Activated CD8-positive, alpha-beta T cell treated with anti-CD3 and anti-CD28 coated beads, Interleukin-2, amount 10 ng/mL, durations not matched to agents 7 days and 5 days (primary cell): ENCODE measurements at regions not wholly inside any gene's neighbourhood (a gene's known extent, or its start where the extent isn't known, plus 50 kb on each side); places are given as distances from the start of the nearest gene placed in this dataset.

Source experiments
- ATAC-seq: fragments of 150-1000 bp; cut with Tn5 transposase; one replicate; pipeline ENCODE4 v1.10.0; 2021; ENCODE audit warnings: moderate library complexity
- CTCF ChIA-PET: fragments of 350-600 bp; sonication (Branson Sonifier 250); formaldehyde crosslinking; loops from one replicate; lab custom pipeline; 2021; ENCODE audit warnings: antibody characterized with exemption; lab: Charles Lee
- POLR2A ChIA-PET: fragments of 350-600 bp; sonication (Branson Sonifier 250); formaldehyde crosslinking; loops from one replicate; lab custom pipeline; 2021; ENCODE audit warnings: antibody characterized with exemption; lab: Charles Lee
- DNase-seq: peaks from one replicate; pipeline ENCODE4 v3.0.0-alpha.2; 2020
- H3K27ac Mint-ChIP-seq: one replicate; pipeline ENCODE4 v1.8.0; 2021; ENCODE audit warnings: mild to moderate bottlenecking, mixed read lengths
- H3K27me3 Mint-ChIP-seq: one replicate; pipeline ENCODE4 v1.8.0; 2021; ENCODE audit warnings: low read depth, mixed read lengths
- H3K36me3 Mint-ChIP-seq: one replicate; pipeline ENCODE4 v1.8.0; 2021; ENCODE audit warnings: low read depth, mixed read lengths
- H3K4me1 Mint-ChIP-seq: one replicate; pipeline ENCODE4 v1.8.0; 2021; ENCODE audit warnings: low read depth, mixed read lengths
- H3K4me3 Mint-ChIP-seq: one replicate; pipeline ENCODE4 v1.8.0; 2021; ENCODE audit warnings: mild to moderate bottlenecking, mixed read lengths
- H3K9me3 Mint-ChIP-seq: one replicate; pipeline ENCODE4 v1.8.0; 2022; ENCODE audit warnings: mixed read lengths; ENCODE audit not compliant: insufficient read depth

DNA sequence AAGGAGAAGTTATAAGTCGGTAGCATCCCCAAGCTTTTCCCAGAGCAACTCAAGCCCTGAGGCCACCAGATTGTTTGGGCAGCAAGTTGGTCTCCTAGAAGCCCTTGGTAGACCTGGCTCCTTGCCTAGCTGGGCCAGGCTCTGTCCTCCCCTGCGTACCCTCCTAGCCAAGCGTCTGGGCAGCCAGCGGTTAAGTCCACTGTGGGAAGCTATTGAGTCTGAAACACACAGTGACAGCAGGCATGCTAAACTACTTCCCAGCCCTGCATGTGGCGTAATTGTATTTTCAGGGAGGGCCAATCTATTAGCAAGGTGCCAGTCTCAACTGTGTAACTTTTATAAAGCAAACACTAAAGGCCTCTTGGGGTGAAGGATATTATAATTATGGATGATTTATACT is 419.1 kb upstream of the RBFOX1 start:
- ChIA-PET CTCF (no interaction called here), POLR2A (no interaction called here)
- DNase-seq (no peak), ATAC-seq (no peak)
- Mint-ChIP-seq H3K27me3 (no peaks in the 10 kb centered on the region), H3K36me3 (no peaks in the 10 kb centered on the region), H3K27ac (no peak overlapping the region), H3K4me1 (no peaks in the 10 kb centered on the region), H3K4me3 (no peak overlapping the region), H3K9me3 (peaks cover 16% of the 10 kb centered on the region)

- ChIA-PET CTCF (no interaction called here), POLR2A (no interaction called here)
- Mint-ChIP-seq H3K36me3 (no peaks in the 10 kb centered on the region), H3K4me1 (no peaks in the 10 kb centered on the region), H3K9me3 (peaks cover 34% of the 10 kb centered on the region), H3K27me3 (no peaks in the 10 kb centered on the region), H3K4me3 (no peak overlapping the region), H3K27ac (no peak overlapping the region)
- DNase-seq: no peak
- no peak for ATAC-seq
Observed at GRCh38 chr16:6910301-6910700, 422.3 kb upstream of the RBFOX1 start.

DNA sequence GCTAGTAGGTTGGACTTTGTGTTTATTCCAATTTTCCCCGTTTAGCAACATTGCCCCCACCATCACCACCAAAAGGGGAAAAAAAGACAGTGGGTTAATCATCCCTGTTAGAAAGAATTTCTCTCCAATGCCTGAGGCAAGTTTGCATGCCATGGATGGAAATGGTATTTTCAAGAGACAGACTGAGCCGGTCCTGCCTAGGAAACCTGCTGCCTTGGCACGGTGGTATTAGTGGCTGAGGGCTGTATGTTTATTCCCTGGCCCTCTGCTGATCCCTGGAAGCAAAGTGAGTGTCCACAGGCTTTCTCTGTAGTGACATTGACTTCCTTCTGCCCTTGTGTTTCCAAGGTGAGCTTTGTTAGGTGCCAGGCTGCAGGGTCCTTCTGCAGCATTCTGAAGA is 427.0 kb upstream of the RBFOX1 start:
- Mint-ChIP-seq H3K27me3 (no peaks in the 10 kb centered on the region), H3K27ac (no peak overlapping the region), H3K9me3 (peaks cover 39% of the 10 kb centered on the region), H3K4me3 (no peak overlapping the region), H3K4me1 (no peaks in the 10 kb centered on the region), H3K36me3 (no peaks in the 10 kb centered on the region)
- DNase-seq (no peak), ATAC-seq (no peak)
- CTCF ChIA-PET: no interaction called here
- POLR2A ChIA-PET: no interaction called here

GRCh38 chr16:6903671-6904070 is 429.0 kb upstream of the RBFOX1 start:
- Mint-ChIP-seq H3K36me3 (no peaks in the 10 kb centered on the region), H3K27ac (no peak overlapping the region), H3K27me3 (no peaks in the 10 kb centered on the region), H3K4me3 (no peak overlapping the region), H3K9me3 (peaks cover 31% of the 10 kb centered on the region), H3K4me1 (no peaks in the 10 kb centered on the region)
- DNase-seq (no peak), ATAC-seq (no peak)
- POLR2A ChIA-PET: no interaction called here
- CTCF ChIA-PET: no interaction called here

DNA sequence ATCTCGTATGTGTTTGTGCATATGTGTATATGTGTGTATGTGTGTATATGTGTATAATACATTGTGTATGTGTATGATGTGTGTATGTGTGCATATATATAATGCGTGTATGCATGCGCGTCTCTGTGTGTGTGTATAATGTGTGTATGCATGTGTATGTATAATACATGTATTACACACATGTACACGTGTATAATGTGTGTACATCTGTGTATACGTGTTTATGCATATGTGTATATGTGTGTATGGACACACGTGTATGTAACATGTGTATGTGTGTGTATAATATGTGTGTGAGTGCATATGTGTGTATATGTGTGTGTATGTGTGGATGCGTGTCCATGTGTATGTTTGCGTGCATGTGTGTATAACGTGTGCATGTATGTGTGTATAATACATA is 433.7 kb upstream of the RBFOX1 start:
- ChIA-PET POLR2A (no interaction called here), CTCF (no interaction called here)
- no peaks in the 10 kb centered on the region for H3K27me3 Mint-ChIP-seq
- no peak overlapping the region for H3K27ac Mint-ChIP-seq
- no peak overlapping the region for H3K4me3 Mint-ChIP-seq
- DNase-seq (no peak), ATAC-seq (no peak)
- H3K9me3 Mint-ChIP-seq: peaks cover 7% of the 10 kb centered on the region
- no peaks in the 10 kb centered on the region for H3K36me3 Mint-ChIP-seq
- no peaks in the 10 kb centered on the region for H3K4me1 Mint-ChIP-seq

DNA sequence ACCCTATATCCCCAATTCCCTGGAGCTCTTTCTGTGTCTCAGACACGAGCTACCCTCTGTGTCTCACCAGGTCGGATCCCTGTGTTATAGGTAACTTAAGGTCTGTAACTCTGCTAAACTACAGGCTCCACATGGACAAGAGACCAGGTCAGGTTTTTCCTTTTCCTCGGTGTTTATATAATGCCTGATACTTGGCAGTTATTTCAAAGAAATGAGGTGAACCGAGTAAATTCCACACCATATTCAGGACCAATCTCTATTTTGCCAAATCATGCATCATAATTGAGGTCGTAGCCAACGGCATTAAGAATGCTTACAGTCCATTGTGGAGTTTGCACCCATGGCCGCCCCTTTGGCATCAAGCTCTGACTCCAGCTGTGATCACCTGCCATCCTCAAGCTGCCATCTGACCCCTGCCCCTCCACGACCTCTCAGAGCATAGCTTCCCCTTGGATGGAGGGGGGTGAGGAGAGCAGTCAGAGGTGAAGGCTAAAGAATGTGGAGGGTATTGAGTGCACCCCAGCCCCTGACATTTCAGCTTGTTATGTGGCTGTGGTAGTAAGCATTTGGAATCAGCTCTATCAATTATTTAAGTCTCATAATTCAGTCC is 434.7 kb upstream of the RBFOX1 start:
- CTCF ChIA-PET: no interaction called here
- Mint-ChIP-seq H3K27ac (no peak overlapping the region), H3K36me3 (no peaks in the 10 kb centered on the region), H3K4me1 (no peaks in the 10 kb centered on the region), H3K4me3 (no peak overlapping the region), H3K27me3 (no peaks in the 10 kb centered on the region), H3K9me3 (no peaks in the 10 kb centered on the region)
- POLR2A ChIA-PET: no interaction called here
- no peak for ATAC-seq
- no peak for DNase-seq

DNA sequence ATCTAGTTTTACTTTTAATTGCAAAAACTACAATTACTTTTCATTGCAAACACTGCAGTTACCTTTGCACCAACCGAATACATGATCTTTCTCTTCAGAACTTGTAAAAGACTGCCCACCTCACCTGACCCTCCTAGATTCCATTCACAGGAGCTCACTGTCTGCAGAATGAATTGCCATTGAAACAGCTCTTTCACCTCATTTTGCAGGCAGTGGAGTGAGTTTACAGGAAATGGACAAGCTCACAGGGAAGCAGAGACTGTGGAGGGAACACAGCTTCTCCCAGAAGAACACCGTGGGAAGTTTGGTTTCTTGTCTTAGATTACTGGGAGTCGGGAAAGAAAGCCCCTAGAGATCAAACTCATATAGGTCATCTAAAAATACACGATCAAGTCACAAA is 439.7 kb upstream of the RBFOX1 start:
- Mint-ChIP-seq H3K36me3 (no peaks in the 10 kb centered on the region), H3K27ac (no peak overlapping the region), H3K9me3 (peaks cover 7% of the 10 kb centered on the region), H3K4me1 (no peaks in the 10 kb centered on the region), H3K4me3 (no peak overlapping the region), H3K27me3 (no peaks in the 10 kb centered on the region)
- DNase-seq (no peak), ATAC-seq (no peak)
- POLR2A ChIA-PET: no interaction called here
- CTCF ChIA-PET: no interaction called here

GRCh38 chr16:6891496-6891895 is 441.1 kb upstream of the RBFOX1 start:
- Mint-ChIP-seq H3K27ac (no peak overlapping the region), H3K27me3 (no peaks in the 10 kb centered on the region), H3K36me3 (no peaks in the 10 kb centered on the region), H3K9me3 (peaks cover 9% of the 10 kb centered on the region), H3K4me1 (no peaks in the 10 kb centered on the region), H3K4me3 (no peak overlapping the region)
- ATAC-seq (no peak), DNase-seq (no peak)
- ChIA-PET POLR2A (no interaction called here), CTCF (no interaction called here)

- Mint-ChIP-seq H3K9me3 (peaks cover 12% of the 10 kb centered on the region), H3K36me3 (no peaks in the 10 kb centered on the region), H3K27me3 (no peaks in the 10 kb centered on the region), H3K4me3 (no peak overlapping the region), H3K4me1 (no peaks in the 10 kb centered on the region), H3K27ac (no peak overlapping the region)
- POLR2A ChIA-PET: no interaction called here
- CTCF ChIA-PET: no interaction called here
- DNase-seq: no peak
- ATAC-seq: no peak
Observed at GRCh38 chr16:6888531-6888930, 444.1 kb upstream of the RBFOX1 start.

GRCh38 chr16:6884002-6884401 is 448.6 kb upstream of the RBFOX1 start:
- ATAC-seq: no peak
- Mint-ChIP-seq H3K4me3 (no peak overlapping the region), H3K9me3 (peaks cover 16% of the 10 kb centered on the region), H3K36me3 (no peaks in the 10 kb centered on the region), H3K27ac (no peak overlapping the region), H3K27me3 (no peaks in the 10 kb centered on the region), H3K4me1 (no peaks in the 10 kb centered on the region)
- CTCF ChIA-PET: no interaction called here
- POLR2A ChIA-PET: no interaction called here
- DNase-seq: no peak

GRCh38 chr16:6880263-6880662 is 452.4 kb upstream of the RBFOX1 start:
- Mint-ChIP-seq H3K4me3 (no peak overlapping the region), H3K27me3 (no peaks in the 10 kb centered on the region), H3K9me3 (peaks cover 12% of the 10 kb centered on the region), H3K36me3 (no peaks in the 10 kb centered on the region), H3K4me1 (no peaks in the 10 kb centered on the region), H3K27ac (no peak overlapping the region)
- no peak for ATAC-seq
- ChIA-PET CTCF (no interaction called here), POLR2A (no interaction called here)
- no peak for DNase-seq

- no peak for DNase-seq
- Mint-ChIP-seq H3K27me3 (no peaks in the 10 kb centered on the region), H3K4me1 (no peaks in the 10 kb centered on the region), H3K4me3 (no peak overlapping the region), H3K36me3 (no peaks in the 10 kb centered on the region), H3K9me3 (peaks cover 10% of the 10 kb centered on the region), H3K27ac (no peak overlapping the region)
- ATAC-seq: no peak
- POLR2A ChIA-PET: no interaction called here
- CTCF ChIA-PET: no interaction called here
Observed at GRCh38 chr16:6864671-6865070, 468.0 kb upstream of the RBFOX1 start.

GRCh38 chr16:6864244-6864643 is 468.4 kb upstream of the RBFOX1 start:
- H3K4me3 Mint-ChIP-seq: no peak overlapping the region
- H3K27me3 Mint-ChIP-seq: no peaks in the 10 kb centered on the region
- no peaks in the 10 kb centered on the region for H3K36me3 Mint-ChIP-seq
- no peak for DNase-seq
- H3K9me3 Mint-ChIP-seq: peaks cover 10% of the 10 kb centered on the region
- H3K27ac Mint-ChIP-seq: no peak overlapping the region
- H3K4me1 Mint-ChIP-seq: no peaks in the 10 kb centered on the region
- POLR2A ChIA-PET: no interaction called here
- CTCF ChIA-PET: no interaction called here
- no peak for ATAC-seq
